Ovary (tissue), 3 donors: ENCODE measurements at regions not wholly inside any gene's neighbourhood (a gene's known extent, or its start where the extent isn't known, plus 50 kb on each side); places are given as distances from the start of the nearest gene placed in this dataset.

Experiments
- CTCF ChIP-seq, 3 donors: fragments of 450-650 bp in 2 of 3; fragments of 200-600 bp in 1 of 3; IDR thresholded peaks; one replicate each; pipeline versions ENCODE4 v1.5.1 to v1.8.0; 2016 to 2022; ENCODE audit warnings: antibody characterized with exemption in 3 of 3, mild to moderate bottlenecking in 1 of 3
- POLR2A ChIP-seq: fragments of 450-650 bp; IDR thresholded peaks from one replicate; pipeline ENCODE4 v1.6.1; 2017; ENCODE audit warnings: antibody characterized with exemption, mild to moderate bottlenecking, moderate library complexity
- donor health status: DM: no; HTN: no; CAD: no.

- no peak for TF ChIP-seq CTCF (IDR thresholded peaks at IDR 0.05)
- no peak for TF ChIP-seq POLR2A
These were observed 375.1 kb upstream of the ZP4 start for GRCh38 chr1:238265866-238266265.
